ENCODE measurements at regions not wholly inside any gene's neighbourhood (a gene's known extent, or its start where the extent isn't known, plus 50 kb on each side); places are given as distances from the start of the nearest gene placed in this dataset.
"Not testable (repeated sequence)": the region's sequence is repeated elsewhere in the genome, so short reads cannot be mapped to it uniquely, and the experiment has no call there.

DNA sequence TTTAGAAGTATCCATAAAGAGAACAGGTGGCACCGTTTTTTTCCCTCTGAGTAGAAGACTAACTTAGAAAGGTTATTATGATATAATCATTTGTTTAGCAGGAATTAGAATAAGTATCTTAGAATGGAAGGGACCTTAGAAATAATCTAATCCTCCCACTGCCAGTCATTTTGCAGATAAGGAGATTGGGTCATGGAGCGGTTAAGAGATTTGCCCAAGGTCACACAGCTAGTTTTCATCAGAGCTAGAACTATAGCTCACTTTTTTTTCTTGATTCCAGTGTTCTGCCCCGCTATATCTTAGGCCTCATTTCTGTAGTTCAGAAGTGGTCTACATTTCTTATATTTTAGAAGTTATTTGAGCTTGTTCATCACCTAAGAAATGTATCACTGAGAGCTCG lies 139.6 kb downstream of the PRL start:
- Mint-ChIP-seq H3K4me3 (no peak overlapping the region), H3K9me3 (peaks cover 0 to 6% (median 0%) of the 10 kb centered on the region in 6 donors), H3K27me3 (ENCODE audit: low read depth in 3 of 3) (peaks cover 0 to 4% (median 0%) of the 10 kb centered on the region in 3 donors), H3K4me1 (no peaks in the 10 kb centered on the region), H3K36me3 (no peaks in the 10 kb centered on the region), H3K27ac (no peak overlapping the region)
- no peak for DNase-seq

DNA sequence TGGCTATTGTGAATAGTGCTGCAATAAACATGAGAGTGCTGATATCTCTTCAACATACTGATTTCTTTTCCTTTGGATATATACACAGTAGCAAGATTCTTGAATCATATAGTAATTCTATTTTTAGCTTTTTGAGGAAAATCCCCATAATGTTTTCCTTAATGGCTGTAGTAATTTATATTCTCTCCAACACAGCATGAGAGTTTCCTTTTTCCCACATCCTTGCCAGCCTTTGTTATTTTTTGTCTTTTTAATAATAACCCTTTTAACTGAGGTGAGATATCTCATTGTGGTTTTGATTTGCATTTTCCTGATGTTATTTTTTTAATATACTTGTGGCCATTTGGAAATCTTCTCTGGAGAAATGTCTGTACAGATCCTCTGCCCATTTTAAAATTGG lies 132.6 kb downstream of the PRL start:
- Mint-ChIP-seq H3K4me1 (no peaks in the 10 kb centered on the region), H3K27me3 (ENCODE audit: low read depth in 3 of 3) (peaks cover 0 to 2% (median 0%) of the 10 kb centered on the region in 3 donors), H3K9me3 (peaks cover 0 to 12% (median 3%) of the 10 kb centered on the region in 6 donors), H3K4me3 (no peak overlapping the region), H3K27ac (no peak overlapping the region), H3K36me3 (no peaks in the 10 kb centered on the region)
- DNase-seq: no peak

DNA sequence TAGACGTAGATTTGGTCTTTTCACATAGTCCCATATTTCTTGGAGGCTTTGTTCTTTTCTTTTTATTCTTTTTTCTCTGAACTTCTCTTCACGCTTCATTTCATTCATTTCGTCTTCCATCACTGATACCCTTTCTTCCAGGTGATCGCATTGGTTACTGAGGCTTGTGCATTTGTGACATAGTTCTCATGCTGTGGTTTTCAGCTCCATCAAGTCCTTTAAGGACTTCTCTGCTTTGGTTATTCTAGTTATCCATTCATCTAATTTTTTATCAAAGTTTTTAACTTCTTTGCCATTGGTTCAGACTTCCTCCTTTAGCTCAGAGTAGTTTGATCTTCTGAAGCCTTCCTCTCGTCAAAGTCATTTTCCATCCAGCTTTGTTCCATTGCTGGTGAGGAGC lies 125.8 kb downstream of the PRL start:
- H3K4me3 Mint-ChIP-seq; H3K27me3 Mint-ChIP-seq (ENCODE audit: low read depth in 3 of 3); H3K27ac Mint-ChIP-seq; DNase-seq; H3K4me1 Mint-ChIP-seq; H3K36me3 Mint-ChIP-seq: not testable (repeated sequence)
- H3K9me3 Mint-ChIP-seq: peaks cover 4 to 33% (median 19%) of the 10 kb centered on the region in 6 donors

DNA sequence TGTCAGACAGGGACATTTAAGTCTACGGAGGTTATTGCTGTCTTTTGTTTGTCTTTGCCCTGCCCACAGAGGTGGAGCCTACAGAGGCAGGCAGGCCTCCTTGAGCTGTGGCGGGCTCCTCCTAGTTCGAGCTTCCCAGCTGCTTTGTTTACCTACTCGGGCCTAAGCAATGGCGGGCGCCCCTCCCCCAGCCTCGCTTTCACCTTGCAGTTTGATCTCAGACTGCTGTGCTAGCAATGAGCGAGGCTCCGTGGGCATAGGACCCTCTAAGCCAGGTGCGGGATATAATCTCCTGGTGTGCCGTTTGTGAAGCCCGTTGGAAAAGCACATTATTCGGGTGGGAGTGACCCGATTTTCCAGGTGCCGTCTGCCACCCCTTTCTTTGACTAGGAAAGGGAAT lies 125.0 kb downstream of the PRL start:
- not testable (repeated sequence) for H3K4me1 Mint-ChIP-seq; H3K36me3 Mint-ChIP-seq; DNase-seq; H3K27me3 Mint-ChIP-seq (ENCODE audit: low read depth in 3 of 3); H3K27ac Mint-ChIP-seq; H3K4me3 Mint-ChIP-seq
- peaks cover 4 to 33% (median 19%) of the 10 kb centered on the region in 6 donors for H3K9me3 Mint-ChIP-seq

DNA sequence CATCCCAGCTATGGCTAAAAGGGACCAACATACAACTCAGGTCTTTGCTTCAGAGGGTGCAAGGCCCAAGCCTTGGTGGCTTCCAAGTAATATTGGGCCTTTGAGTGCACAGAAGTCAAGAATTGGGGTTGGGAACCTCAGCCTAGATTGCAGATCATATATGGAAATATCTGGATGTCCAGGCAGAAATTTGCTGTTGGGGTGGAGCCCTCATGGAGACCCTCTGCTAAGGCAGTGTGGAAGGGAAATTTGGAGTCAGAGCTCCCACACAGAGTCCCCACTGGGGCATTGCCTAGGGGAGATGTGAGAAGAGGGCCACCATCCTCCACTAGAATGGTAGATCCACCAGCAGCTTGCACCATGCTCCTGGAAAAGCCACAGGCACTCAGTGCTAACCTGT lies 123.5 kb downstream of the PRL start:
- DNase-seq: no peak
- Mint-ChIP-seq H3K27ac (no peak overlapping the region), H3K4me1 (no peaks in the 10 kb centered on the region), H3K9me3 (peaks cover under 1 to 33% (median 16%) of the 10 kb centered on the region in 6 donors), H3K4me3 (no peak overlapping the region), H3K27me3 (ENCODE audit: low read depth in 3 of 3) (peaks cover 0 to 2% (median 0%) of the 10 kb centered on the region in 3 donors), H3K36me3 (peaks cover 0 to 4% (median 3%) of the 10 kb centered on the region in 3 donors)

DNA sequence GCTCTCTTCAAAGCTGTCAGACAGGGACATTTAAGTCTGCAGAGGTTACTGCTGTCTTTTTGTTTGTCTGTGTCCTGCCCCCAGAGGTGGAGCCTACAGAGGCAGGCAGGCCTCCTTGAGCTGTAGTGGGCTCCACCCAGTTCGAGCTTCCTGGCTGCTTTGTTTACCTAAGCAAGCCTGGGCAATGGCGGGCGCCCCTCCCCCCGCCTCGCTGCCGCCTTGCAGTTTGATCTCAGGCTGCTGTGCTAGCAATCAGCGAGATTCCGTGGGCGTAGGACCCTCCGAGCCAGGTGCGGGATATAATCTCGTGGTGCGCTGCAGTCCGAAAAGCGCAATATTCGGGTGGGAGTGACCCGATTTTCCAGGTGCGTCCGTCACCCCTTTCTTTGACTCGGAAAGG lies 116.6 kb downstream of the PRL start:
- peaks cover 11 to 38% (median 16%) of the 10 kb centered on the region in 6 donors for H3K9me3 Mint-ChIP-seq
- not testable (repeated sequence) for H3K27ac Mint-ChIP-seq; H3K4me3 Mint-ChIP-seq; DNase-seq; H3K4me1 Mint-ChIP-seq; H3K27me3 Mint-ChIP-seq (ENCODE audit: low read depth in 3 of 3); H3K36me3 Mint-ChIP-seq

DNA sequence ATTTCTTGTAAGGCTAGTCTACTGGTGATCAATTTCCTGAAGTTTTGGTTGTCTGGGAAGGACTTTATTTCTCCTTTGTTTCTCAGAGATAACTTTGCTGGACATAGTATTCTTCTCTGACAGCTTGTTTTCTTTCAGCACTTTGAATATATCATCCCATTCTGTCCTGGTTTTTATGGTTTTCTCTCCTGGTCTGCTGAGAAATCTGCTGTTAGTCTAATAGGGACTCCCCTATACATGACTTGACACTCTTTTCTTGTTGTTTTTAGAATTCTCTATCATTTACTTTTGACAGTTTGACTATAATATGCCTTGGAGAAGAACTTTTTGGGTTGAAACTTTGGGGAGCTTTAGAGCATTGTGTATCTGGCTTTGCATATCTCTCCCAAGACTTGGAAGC lies 112.5 kb downstream of the PRL start:
- H3K4me1 Mint-ChIP-seq: no peaks in the 10 kb centered on the region
- H3K27ac Mint-ChIP-seq: no peak overlapping the region
- no peak overlapping the region for H3K4me3 Mint-ChIP-seq
- H3K9me3 Mint-ChIP-seq: peaks cover 13 to 42% (median 15%) of the 10 kb centered on the region in 6 donors
- peaks cover 0 to 5% (median 0%) of the 10 kb centered on the region in 3 donors for H3K36me3 Mint-ChIP-seq
- no peak for DNase-seq
- H3K27me3 Mint-ChIP-seq (ENCODE audit: low read depth in 3 of 3): peaks cover 0 to 2% (median 0%) of the 10 kb centered on the region in 3 donors

DNA sequence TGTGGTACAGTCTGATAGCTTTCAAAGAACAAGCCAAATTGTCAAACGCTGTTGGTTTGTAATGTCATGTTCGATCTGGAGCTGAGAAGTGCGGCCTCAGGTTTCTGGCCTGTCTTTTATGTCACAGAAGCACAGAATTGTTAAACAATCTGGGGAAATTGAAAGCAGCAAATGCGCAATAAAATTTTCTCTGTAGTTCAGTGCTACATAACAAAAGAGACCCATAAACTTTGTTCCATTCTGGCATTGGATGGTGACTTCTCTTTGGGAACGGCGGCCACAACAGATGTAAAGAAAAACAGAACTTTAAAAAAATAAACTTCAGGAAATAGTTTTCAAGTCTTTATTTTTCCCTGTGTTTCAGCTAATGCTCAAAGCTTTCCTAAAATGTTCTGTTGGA lies 106.9 kb downstream of the PRL start:
- no peak overlapping the region for H3K4me3 Mint-ChIP-seq
- H3K9me3 Mint-ChIP-seq: peaks cover 0 to 7% (median 2%) of the 10 kb centered on the region in 6 donors
- peaks cover 0 to 2% (median 0%) of the 10 kb centered on the region in 3 donors for H3K27me3 Mint-ChIP-seq (ENCODE audit: low read depth in 3 of 3)
- H3K36me3 Mint-ChIP-seq: no peaks in the 10 kb centered on the region
- no peak for DNase-seq
- no peak overlapping the region for H3K27ac Mint-ChIP-seq
- H3K4me1 Mint-ChIP-seq: no peaks in the 10 kb centered on the region

DNA sequence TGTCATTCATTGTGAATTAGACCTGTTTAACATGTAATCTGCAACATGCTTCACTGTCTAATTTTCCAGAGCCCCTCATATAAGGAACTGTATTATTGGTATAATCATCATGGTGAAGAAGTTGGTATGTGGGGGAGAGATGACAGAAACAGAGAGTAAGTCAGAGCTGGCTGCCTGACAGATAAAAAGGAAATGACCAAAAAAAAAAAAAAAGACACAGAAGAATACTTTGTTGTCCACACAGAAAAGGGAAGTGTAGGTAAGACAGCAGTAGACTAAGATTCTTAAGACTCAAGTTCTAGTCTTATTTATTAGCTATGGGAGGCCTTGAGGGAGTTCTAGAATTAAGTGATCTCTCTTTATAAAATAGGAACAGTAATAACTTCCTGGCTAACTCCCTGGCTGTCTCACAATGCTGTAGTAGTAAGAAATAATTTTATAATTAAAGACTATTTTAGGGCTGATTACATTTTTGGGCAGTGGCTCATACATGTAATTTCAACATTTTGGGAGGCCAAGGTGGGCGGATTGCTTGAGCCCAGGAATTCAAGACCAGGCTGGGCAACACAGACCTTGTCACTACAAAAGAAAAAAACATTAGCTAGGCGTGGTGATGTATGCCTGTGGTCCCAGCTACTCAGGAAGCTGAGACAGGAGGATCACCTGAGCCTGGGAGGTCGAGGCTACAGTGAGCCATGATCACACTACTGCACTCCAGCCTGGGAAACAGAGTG lies 102.5 kb downstream of the PRL start:
- peaks cover 0 to 2% (median 0%) of the 10 kb centered on the region in 3 donors for H3K27me3 Mint-ChIP-seq (ENCODE audit: low read depth in 3 of 3)
- no peak overlapping the region for H3K4me3 Mint-ChIP-seq
- no peak overlapping the region for H3K27ac Mint-ChIP-seq
- no peak for DNase-seq
- H3K36me3 Mint-ChIP-seq: no peaks in the 10 kb centered on the region
- H3K9me3 Mint-ChIP-seq: peaks cover 0 to 5% (median under 1%) of the 10 kb centered on the region in 6 donors
- no peaks in the 10 kb centered on the region for H3K4me1 Mint-ChIP-seq

DNA sequence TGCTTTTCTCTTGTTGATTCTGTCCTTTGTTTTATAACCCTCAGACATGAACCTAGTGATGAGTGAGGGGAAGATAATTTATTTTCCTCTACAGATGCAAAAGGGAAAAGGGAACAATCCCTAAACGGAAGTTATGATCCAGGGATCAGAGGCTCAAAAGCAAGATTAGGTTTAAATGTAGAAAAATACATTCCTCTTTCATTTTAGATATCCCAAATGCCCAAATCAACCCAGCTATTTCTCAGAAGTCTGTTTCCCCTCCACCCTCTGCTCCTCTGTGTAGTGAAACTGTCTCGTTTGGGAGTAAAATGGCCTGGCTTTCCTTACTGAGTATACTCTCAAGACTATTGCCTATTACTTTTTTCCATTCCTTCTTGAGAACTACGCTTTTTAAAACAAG lies 97.1 kb downstream of the PRL start:
- Mint-ChIP-seq H3K27me3 (ENCODE audit: low read depth in 3 of 3) (peaks cover 0 to 2% (median 2%) of the 10 kb centered on the region in 3 donors), H3K27ac (no peak overlapping the region), H3K4me3 (no peak overlapping the region), H3K4me1 (no peaks in the 10 kb centered on the region), H3K36me3 (no peaks in the 10 kb centered on the region), H3K9me3 (peaks cover 0 to 12% (median 4%) of the 10 kb centered on the region in 6 donors)
- no peak for DNase-seq

DNA sequence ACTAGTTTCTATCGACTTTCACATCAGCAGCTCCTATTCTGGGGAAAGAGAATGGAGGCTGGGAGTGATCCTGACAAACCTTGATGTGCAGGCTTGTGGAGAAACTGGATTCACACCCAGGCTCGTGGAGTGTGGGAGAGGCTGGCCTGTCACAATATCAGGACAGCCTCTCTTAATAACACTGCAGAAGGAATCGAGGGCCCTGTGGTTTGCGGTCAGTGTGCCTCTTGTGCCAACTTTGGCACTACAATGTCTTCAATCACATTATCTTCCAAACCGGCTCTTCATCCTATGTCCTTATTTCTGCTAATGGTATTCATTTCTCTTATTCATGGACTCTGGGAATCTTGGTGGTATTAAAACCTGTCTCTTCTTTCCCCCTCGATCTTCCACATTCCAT lies 92.7 kb downstream of the PRL start:
- Mint-ChIP-seq H3K9me3 (peaks cover 0 to 14% (median 5%) of the 10 kb centered on the region in 6 donors), H3K4me3 (no peak overlapping the region), H3K27me3 (ENCODE audit: low read depth in 3 of 3) (peaks cover 0 to 3% (median 2%) of the 10 kb centered on the region in 3 donors), H3K36me3 (no peaks in the 10 kb centered on the region), H3K4me1 (no peaks in the 10 kb centered on the region), H3K27ac (no peak overlapping the region)
- DNase-seq: no peak

DNA sequence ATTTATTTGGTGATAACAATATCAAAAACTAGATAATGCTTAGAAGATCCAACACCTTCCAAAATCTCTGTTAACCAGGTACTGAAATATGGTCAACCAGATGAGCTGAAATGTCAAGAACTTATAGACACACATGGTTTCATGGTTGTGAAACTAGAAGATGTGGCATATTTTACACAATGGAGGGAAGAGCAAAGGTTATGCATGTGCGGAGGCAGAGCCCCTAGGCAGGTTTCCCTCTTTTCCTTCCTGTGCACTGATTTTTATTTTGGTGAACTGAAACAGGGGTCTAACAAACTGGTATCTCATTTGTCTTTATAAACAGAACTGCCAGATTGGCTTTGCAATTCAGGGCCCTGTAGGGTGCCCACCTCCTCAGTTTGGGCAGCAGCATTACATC lies 91.6 kb downstream of the PRL start:
- no peaks in the 10 kb centered on the region for H3K36me3 Mint-ChIP-seq
- H3K27ac Mint-ChIP-seq: no peak overlapping the region
- H3K4me1 Mint-ChIP-seq: no peaks in the 10 kb centered on the region
- DNase-seq: no peak
- no peak overlapping the region for H3K4me3 Mint-ChIP-seq
- H3K27me3 Mint-ChIP-seq (ENCODE audit: low read depth in 3 of 3): peaks cover 0 to 2% (median 2%) of the 10 kb centered on the region in 3 donors
- H3K9me3 Mint-ChIP-seq: peaks cover 0 to 14% (median 6%) of the 10 kb centered on the region in 6 donors

DNA sequence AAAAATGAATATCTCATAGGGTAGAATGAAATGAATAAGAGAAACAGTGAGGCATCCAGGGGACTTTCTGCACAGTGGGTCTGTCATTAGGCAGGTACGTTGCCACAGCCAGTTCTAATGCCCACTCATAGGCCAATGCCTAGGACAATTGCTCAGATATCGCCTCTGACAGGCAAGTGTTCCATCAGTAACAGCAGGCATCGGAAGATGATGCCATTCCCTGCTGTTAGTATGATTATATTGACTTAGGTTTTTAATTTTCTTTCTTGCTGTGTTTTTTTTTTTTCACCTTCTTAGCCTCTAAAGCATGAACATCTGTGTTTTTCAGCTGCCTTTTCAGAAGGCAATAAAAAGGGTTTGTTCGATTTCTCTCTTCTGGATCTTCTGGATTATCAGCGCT lies 90.7 kb downstream of the PRL start:
- Mint-ChIP-seq H3K4me1 (no peaks in the 10 kb centered on the region), H3K9me3 (peaks cover 0 to 14% (median 5%) of the 10 kb centered on the region in 6 donors), H3K27ac (no peak overlapping the region), H3K27me3 (ENCODE audit: low read depth in 3 of 3) (peaks cover 0 to 2% (median 2%) of the 10 kb centered on the region in 3 donors), H3K4me3 (no peak overlapping the region), H3K36me3 (no peaks in the 10 kb centered on the region)
- no peak for DNase-seq

DNA sequence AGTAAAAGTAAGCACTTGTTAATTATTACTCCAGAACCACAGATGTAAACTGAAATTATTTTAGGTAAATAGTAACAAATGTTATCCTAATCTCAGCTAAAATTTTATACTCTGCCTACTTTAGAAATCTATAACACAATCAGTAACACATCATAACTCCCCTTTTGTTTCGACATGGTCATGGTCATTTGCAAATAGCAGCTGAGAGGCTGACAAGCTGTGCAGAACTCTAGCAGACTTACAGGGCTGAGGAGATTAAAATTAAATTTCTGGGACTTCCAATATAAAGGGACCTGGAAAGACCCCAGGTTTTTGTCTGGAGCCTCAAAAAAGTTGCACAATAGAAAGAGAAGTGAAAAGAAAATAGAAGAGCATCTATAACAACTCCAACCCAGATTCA lies 88.8 kb downstream of the PRL start:
- Mint-ChIP-seq H3K27me3 (ENCODE audit: low read depth in 3 of 3) (peaks cover 0 to 2% (median 2%) of the 10 kb centered on the region in 3 donors), H3K36me3 (no peaks in the 10 kb centered on the region), H3K4me3 (no peak overlapping the region), H3K4me1 (no peaks in the 10 kb centered on the region), H3K9me3 (peaks cover 0 to 7% (median 4%) of the 10 kb centered on the region in 6 donors), H3K27ac (no peak overlapping the region)
- no peak for DNase-seq

DNA sequence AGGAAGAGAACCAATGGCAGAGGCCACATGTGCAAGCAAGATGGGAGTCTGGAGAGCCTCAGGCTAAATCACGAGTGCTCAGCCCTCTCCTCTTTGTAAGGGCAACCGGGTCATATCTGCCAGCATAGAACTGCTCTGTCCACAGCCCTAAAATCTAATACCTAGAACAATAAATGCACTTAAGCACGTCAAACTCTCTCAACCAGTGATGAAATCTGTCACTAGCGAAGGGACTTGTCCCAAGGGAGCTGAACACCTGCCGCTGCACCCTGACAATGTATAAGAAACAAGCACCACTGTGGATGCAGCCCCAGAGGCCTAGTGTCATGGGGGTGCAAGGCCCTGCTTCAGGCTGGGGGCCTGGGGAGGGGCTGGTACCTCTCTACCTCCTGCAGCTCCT lies 82.5 kb downstream of the PRL start:
- Mint-ChIP-seq H3K4me1 (no peaks in the 10 kb centered on the region), H3K9me3 (peaks cover 0 to 2% (median 0%) of the 10 kb centered on the region in 6 donors), H3K27me3 (ENCODE audit: low read depth in 3 of 3) (no peaks in the 10 kb centered on the region), H3K36me3 (no peaks in the 10 kb centered on the region), H3K27ac (no peak overlapping the region), H3K4me3 (no peak overlapping the region)
- no peak for DNase-seq

Measured in immature natural killer cell (primary cell).